Endothelial cell of umbilical vein (primary cell): ENCODE measurements at regions not wholly inside any gene's neighbourhood (a gene's known extent, or its start where the extent isn't known, plus 50 kb on each side); places are given as distances from the start of the nearest gene placed in this dataset.

ENCODE experiments used
- BruUV-seq: library from RNA; stranded (reverse); fragments of 400-500 nt; replicated peaks from 2 replicates; lab custom pipeline; 2021; lab: Mats Ljungman, UMichigan
- CTCF ChIA-PET: fragments of 300-600, 350-600 bp; sonication (Branson Sonifier 250); formaldehyde crosslinking; loops from one replicate; lab custom pipeline; 2021; ENCODE audit warnings: antibody characterized with exemption, inconsistent platforms; lab: Charles Lee
- POLR2A ChIA-PET: fragments of 300-600, 350-600 bp; sonication (Branson Sonifier 250); formaldehyde crosslinking; loops from one replicate; lab custom pipeline; 2021; ENCODE audit warnings: antibody characterized with exemption, inconsistent platforms; lab: Charles Lee
- DNase-seq: peaks from one replicate; pipeline ENCODE4 v3.0.0-alpha.2; 2011; ENCODE audit warnings: low read depth, low spot score
- FAIRE-seq: peaks from 2 replicates; lab custom pipeline; 2011; peaks lifted over from hg19 to GRCh38; lab: Jason Lieb, UNC
- H2AFZ ChIP-seq: 2 replicates; pipeline ENCODE4 v1.6.0; 2012; ENCODE audit warnings: low read depth, low read length, control low read depth, inconsistent platforms
- H3K27ac ChIP-seq: 2 replicates; pipeline ENCODE4 v1.5.1; 2011; ENCODE audit warnings: low read depth, mild to moderate bottlenecking, control low read depth, low read length, moderate library complexity; ENCODE audit not compliant: insufficient read depth
- H3K27me3 ChIP-seq, 2 experiments: 2 replicates each; pipeline versions ENCODE4 v1.6.0 to v1.6.1; 2011; ENCODE audit warnings: low read length in 2 of 2, mixed read lengths in 1 of 2; ENCODE audit not compliant: control insufficient read depth in 2 of 2, insufficient read depth in 2 of 2
- H3K36me3 ChIP-seq, 2 experiments: 2 replicates in 1 of 2; 3 replicates in 1 of 2; pipeline ENCODE4 v1.5.1; 2011; ENCODE audit warnings: low read length in 2 of 2, mild to moderate bottlenecking in 1 of 2, moderate library complexity in 1 of 2; ENCODE audit not compliant: control insufficient read depth in 2 of 2, insufficient read depth in 2 of 2; ENCODE audit errors: extremely low read depth in 1 of 2
- H3K4me1 ChIP-seq: 3 replicates; pipeline ENCODE4 v1.5.1; 2011; ENCODE audit warnings: mild to moderate bottlenecking, low read length; ENCODE audit not compliant: control insufficient read depth, insufficient read depth; ENCODE audit errors: extremely low read depth
- H3K4me2 ChIP-seq: 2 replicates; pipeline ENCODE4 v1.6.1; 2011; ENCODE audit warnings: low read length, control low read depth, mixed read lengths; ENCODE audit not compliant: insufficient read depth
- H3K4me3 ChIP-seq, 3 experiments: fragments of 200-600 bp in 1 of 3; sonication (generic), shearing (Covaris generic) in 1 of 3; replicated peaks in 1 of 3; 2 replicates each; pipeline ENCODE4 v1.5.1; 2011 to 2016; ENCODE audit warnings: control low read depth in 3 of 3, low read length in 3 of 3, mild to moderate bottlenecking in 2 of 3, inconsistent platforms in 1 of 3, low read depth in 1 of 3, moderate library complexity in 1 of 3; ENCODE audit not compliant: insufficient read depth in 1 of 3
- H3K79me2 ChIP-seq: 2 replicates; pipeline ENCODE4 v1.6.0; 2012; ENCODE audit warnings: low read length, inconsistent platforms; ENCODE audit not compliant: control insufficient read depth, insufficient read depth
- H3K9ac ChIP-seq: replicated peaks from 2 replicates; pipeline ENCODE3; 2011; ENCODE audit warnings: low read length, control low read depth; ENCODE audit not compliant: insufficient read depth; ENCODE audit errors: extremely low read depth
- H3K9me1 ChIP-seq: replicated peaks from 3 replicates; pipeline ENCODE4 v1.6.0; 2011; ENCODE audit warnings: mild to moderate bottlenecking, low read length; ENCODE audit not compliant: control insufficient read depth, insufficient read depth; ENCODE audit errors: extremely low read depth
- H3K9me3 ChIP-seq: replicated peaks from 2 replicates; pipeline ENCODE4 v1.5.1; 2012; ENCODE audit warnings: low read length, inconsistent platforms; ENCODE audit not compliant: control insufficient read depth, insufficient read depth
- H4K20me1 ChIP-seq: replicated peaks from 2 replicates; pipeline ENCODE3; 2011; ENCODE audit warnings: mild to moderate bottlenecking, low read length; ENCODE audit not compliant: control insufficient read depth, insufficient read depth; ENCODE audit errors: extremely low read depth
- EZH2 ChIP-seq: IDR thresholded peaks from 2 replicates; pipeline ENCODE4 v1.6.1; 2012; ENCODE audit warnings: borderline replicate concordance, low read depth, mild to moderate bottlenecking, moderate library complexity, low read length, inconsistent platforms; ENCODE audit not compliant: severe bottlenecking
- FOS ChIP-seq: IDR thresholded peaks from 2 replicates; pipeline ENCODE4 v1.6.1; 2011; ENCODE audit warnings: mild to moderate bottlenecking, low read length, moderate library complexity, borderline replicate concordance; ENCODE audit not compliant: insufficient read depth
- GATA2 ChIP-seq: IDR thresholded peaks from 2 replicates; pipeline ENCODE4 v1.7.0; 2011; ENCODE audit warnings: low read depth, mild to moderate bottlenecking, moderate library complexity, mixed read lengths, low read length; ENCODE audit not compliant: insufficient read length, insufficient read depth
- JUN ChIP-seq: IDR thresholded peaks from 2 replicates; pipeline ENCODE4 v1.6.1; 2011; ENCODE audit warnings: borderline replicate concordance, low read depth; ENCODE audit not compliant: insufficient read length, insufficient read depth
- MYC ChIP-seq: IDR thresholded peaks from one replicate; pipeline ENCODE4 v1.6.1; 2011; ENCODE audit warnings: mild to moderate bottlenecking, low read depth, low read length
- POLR2AphosphoS5 ChIP-seq: IDR thresholded peaks from 2 replicates; pipeline ENCODE4 v1.6.1; 2012; ENCODE audit warnings: low read depth, mild to moderate bottlenecking, control low read depth, low read length, moderate library complexity; ENCODE audit not compliant: insufficient read depth
- dilution Hi-C: fragments of 300-500 bp; cut with MboI; formaldehyde crosslinking; loops from one replicate; pipeline ENCODE4 v1.15.0; 2019; ENCODE audit warnings: low sequenced_read_pairs; ENCODE audit not compliant: extremely low pct_ligation_motif_present
- intact Hi-C: fragments of 100-400 bp; cut with micrococcal nuclease; formaldehyde crosslinking; loops from one replicate; pipeline ENCODE4 v1.10.0; 2022
- TF ChIP-seq, protein P1 (sequence below), 2 donors: IDR thresholded peaks; 1 replicate in 1 of 2; 2 replicates in 1 of 2; pipeline ENCODE4 v1.5.1; 2011; ENCODE audit warnings: low read length in 2 of 2, mild to moderate bottlenecking in 2 of 2, moderate library complexity in 2 of 2, control low read depth in 1 of 2, inconsistent platforms in 1 of 2, low read depth in 1 of 2; ENCODE audit not compliant: insufficient read depth in 1 of 2; ENCODE audit errors: extremely low read depth in 1 of 2

DNA sequence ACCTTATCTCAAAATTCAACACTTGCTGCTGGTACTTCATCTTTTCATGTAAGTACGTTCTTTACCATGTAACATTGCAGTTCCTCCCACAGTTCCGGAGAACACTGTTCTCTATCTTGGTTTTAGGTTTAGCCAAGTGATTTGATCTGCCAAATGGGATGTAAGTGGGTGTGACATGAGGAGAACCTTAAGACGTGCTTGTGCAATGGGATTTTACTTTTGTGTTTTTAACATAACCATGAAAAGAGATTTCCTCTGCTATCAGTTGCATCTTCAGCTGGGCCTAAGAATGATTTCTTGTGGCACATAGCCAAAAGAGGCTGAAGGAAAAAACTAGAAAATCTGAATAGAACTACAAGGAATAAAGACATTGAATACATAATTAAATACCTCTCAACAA is 894.5 kb upstream of the ALCAM start:
- intact Hi-C loops: no loop called here
- H3K4me3 ChIP-seq: no peak overlapping the region
- ChIA-PET POLR2A (no interaction called here), CTCF (no interaction called here)
- no peaks in the 10 kb centered on the region for H3K27me3 ChIP-seq
- TF ChIP-seq POLR2AphosphoS5: no peak
- TF ChIP-seq, protein P1, sequence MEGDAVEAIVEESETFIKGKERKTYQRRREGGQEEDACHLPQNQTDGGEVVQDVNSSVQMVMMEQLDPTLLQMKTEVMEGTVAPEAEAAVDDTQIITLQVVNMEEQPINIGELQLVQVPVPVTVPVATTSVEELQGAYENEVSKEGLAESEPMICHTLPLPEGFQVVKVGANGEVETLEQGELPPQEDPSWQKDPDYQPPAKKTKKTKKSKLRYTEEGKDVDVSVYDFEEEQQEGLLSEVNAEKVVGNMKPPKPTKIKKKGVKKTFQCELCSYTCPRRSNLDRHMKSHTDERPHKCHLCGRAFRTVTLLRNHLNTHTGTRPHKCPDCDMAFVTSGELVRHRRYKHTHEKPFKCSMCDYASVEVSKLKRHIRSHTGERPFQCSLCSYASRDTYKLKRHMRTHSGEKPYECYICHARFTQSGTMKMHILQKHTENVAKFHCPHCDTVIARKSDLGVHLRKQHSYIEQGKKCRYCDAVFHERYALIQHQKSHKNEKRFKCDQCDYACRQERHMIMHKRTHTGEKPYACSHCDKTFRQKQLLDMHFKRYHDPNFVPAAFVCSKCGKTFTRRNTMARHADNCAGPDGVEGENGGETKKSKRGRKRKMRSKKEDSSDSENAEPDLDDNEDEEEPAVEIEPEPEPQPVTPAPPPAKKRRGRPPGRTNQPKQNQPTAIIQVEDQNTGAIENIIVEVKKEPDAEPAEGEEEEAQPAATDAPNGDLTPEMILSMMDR (IDR thresholded peaks at IDR 0.05; ENCODE audit: extremely low read depth in 1 of 2, insufficient read depth in 1 of 2, low read depth in 1 of 2, low read length in 2 of 2): no peak
- TF ChIP-seq MYC: no peak
- no peak for TF ChIP-seq JUN
- TF ChIP-seq GATA2: no peak
- TF ChIP-seq FOS: no peak
- no peak for TF ChIP-seq EZH2
- no peak overlapping the region for H2AFZ ChIP-seq
- H3K4me2 ChIP-seq: no peak overlapping the region
- BruUV-seq: no TSS peak
- H3K27ac ChIP-seq: no peak overlapping the region
- H4K20me1 ChIP-seq: no peaks in the 10 kb centered on the region
- dilution Hi-C loops: no loop called here
- no peak for DNase-seq
- H3K36me3 ChIP-seq: no peaks in the 10 kb centered on the region
- FAIRE-seq: no peak
- no peaks in the 10 kb centered on the region for H3K9me1 ChIP-seq
- no peaks in the 10 kb centered on the region for H3K9me3 ChIP-seq
- no peaks in the 10 kb centered on the region for H3K79me2 ChIP-seq
- no peaks in the 10 kb centered on the region for H3K4me1 ChIP-seq
- no peak overlapping the region for H3K9ac ChIP-seq
